ENCODE measurements at regions not wholly inside any gene's neighbourhood (a gene's known extent, or its start where the extent isn't known, plus 50 kb on each side); places are given as distances from the start of the nearest gene placed in this dataset.

DNA sequence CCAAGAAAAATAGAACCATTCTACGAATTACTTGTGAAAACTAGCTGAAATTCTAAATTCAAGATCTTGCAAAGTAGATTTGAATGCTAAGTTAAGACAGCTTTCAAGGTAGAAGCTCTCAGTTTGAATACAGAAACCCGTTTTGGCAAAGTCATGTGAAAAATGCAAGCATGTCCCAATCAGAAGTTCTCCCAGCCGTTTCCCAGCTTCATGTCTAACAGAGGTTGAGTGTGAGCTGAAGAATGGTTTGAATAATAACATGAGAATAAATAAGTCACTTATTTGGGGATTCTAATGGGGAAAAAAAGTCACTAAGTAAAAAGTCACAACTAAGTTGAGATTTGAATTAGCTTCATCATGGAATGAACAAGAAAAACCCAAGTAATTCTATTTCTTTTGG lies 152.5 kb upstream of the MAP3K1 start:
- H3K4me3 ChIP-seq, result no peak overlapping the region
- H3K27ac ChIP-seq, result no peak overlapping the region
- 82 to 87% methylated on average over 3 of the region's 3 CpGs for WGBS, 2 donors
- ATAC-seq (no peak), DNase-seq (no peak)
- no peaks in the 10 kb centered on the region for H3K36me3 ChIP-seq
- peaks cover 0 to 15% (median 0%) of the 10 kb centered on the region in 11 donors for H3K9me3 ChIP-seq
- peaks cover 0 to 17% (median 0%) of the 10 kb centered on the region in 9 donors for H3K4me1 ChIP-seq
- no peaks in the 10 kb centered on the region for H3K27me3 ChIP-seq
- intact Hi-C loops (cut with DNase I), result no loop called here
- TF ChIP-seq CTCF (IDR thresholded peaks at IDR 0.05), result no peak

- peaks cover 0 to 5% (median 0%) of the 10 kb centered on the region in 9 donors for H3K4me1 ChIP-seq
- no peaks in the 10 kb centered on the region for H3K36me3 ChIP-seq
- no peak overlapping the region for H3K4me3 ChIP-seq
- H3K27me3 ChIP-seq, result no peaks in the 10 kb centered on the region
- DNase-seq (no peak), ATAC-seq (peak in 1 of 8 donors; percentile 45)
- H3K27ac ChIP-seq, result no peak overlapping the region
- no peak for TF ChIP-seq CTCF (IDR thresholded peaks at IDR 0.05)
- H3K9me3 ChIP-seq, result peaks cover 0 to 5% (median 0%) of the 10 kb centered on the region in 11 donors
- intact Hi-C loops (cut with DNase I), result no loop called here
- 89 to 90% methylated on average over 7 of the region's 7 CpGs for WGBS, 2 donors
Measured at GRCh38 chr5:56659971-56660370, 155.4 kb upstream of the MAP3K1 start.

GRCh38 chr5:56658972-56659371 lies 156.4 kb upstream of the MAP3K1 start:
- Histone ChIP-seq H3K27me3 (no peaks in the 10 kb centered on the region), H3K36me3 (no peaks in the 10 kb centered on the region), H3K4me1 (peaks cover 0 to 5% (median 0%) of the 10 kb centered on the region in 9 donors), H3K27ac (no peak overlapping the region), H3K4me3 (no peak overlapping the region), H3K9me3 (no peaks in the 10 kb centered on the region)
- DNase-seq, result no peak
- WGBS, 2 donors, result 98 to 100% methylated on average over 1 of the region's 1 CpG
- no peak for ATAC-seq
- no peak for TF ChIP-seq CTCF (IDR thresholded peaks at IDR 0.05)
- intact Hi-C loops (cut with DNase I), result no loop called here

GRCh38 chr5:56656846-56657726 lies 158.3 kb upstream of the MAP3K1 start:
- no peak for TF ChIP-seq CTCF (IDR thresholded peaks at IDR 0.05)
- Histone ChIP-seq H3K27ac (no peak overlapping the region), H3K4me3 (no peak overlapping the region), H3K9me3 (no peaks in the 10 kb centered on the region), H3K27me3 (peaks cover 0 to 2% (median 0%) of the 10 kb centered on the region in 7 donors), H3K36me3 (no peaks in the 10 kb centered on the region), H3K4me1 (peaks cover 0 to 5% (median 0%) of the 10 kb centered on the region in 9 donors)
- DNase-seq (no peak), ATAC-seq (no peak)
- intact Hi-C loops (cut with DNase I), result no loop called here
- 94 to 96% methylated on average over 2 of the region's 2 CpGs for WGBS, 2 donors

Measured in heart right ventricle (tissue), 16 donors.